HG02763 (cell line): ENCODE measurements at regions not wholly inside any gene's neighbourhood (a gene's known extent, or its start where the extent isn't known, plus 50 kb on each side); places are given as distances from the start of the nearest gene placed in this dataset.

Experiments
- ATAC-seq: cut with Tn5 transposase; IDR thresholded peaks from one replicate; pipeline ENCODE4 v1.9.1; 2021; ENCODE audit warnings: mild to moderate bottlenecking, moderate library complexity; ENCODE audit not compliant: unreplicated experiment

GRCh38 chr19:27780367-27781075 lies 1432.4 kb downstream of the UQCRFS1 start:
- no peak for ATAC-seq

DNA sequence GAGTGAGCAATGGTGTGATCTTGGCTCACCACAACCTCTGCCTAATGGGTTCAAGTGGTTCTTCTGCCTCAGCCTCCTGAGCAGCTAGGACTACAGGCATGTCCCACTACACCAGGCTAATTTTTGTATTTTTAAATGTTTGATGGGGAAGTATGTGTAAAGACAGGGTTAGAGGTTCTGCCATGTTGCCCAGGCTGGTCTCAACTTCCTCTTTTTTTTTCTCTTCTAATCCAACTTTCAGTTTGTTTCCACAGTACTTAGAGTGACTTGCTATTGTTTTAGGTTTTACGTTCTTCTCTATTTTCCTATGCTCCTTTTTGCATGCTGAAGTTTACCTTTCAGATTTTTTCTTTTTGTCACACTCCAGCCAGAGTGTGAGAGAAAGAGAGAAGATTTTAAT lies 1433.0 kb downstream of the UQCRFS1 start:
- ATAC-seq = no peak

DNA sequence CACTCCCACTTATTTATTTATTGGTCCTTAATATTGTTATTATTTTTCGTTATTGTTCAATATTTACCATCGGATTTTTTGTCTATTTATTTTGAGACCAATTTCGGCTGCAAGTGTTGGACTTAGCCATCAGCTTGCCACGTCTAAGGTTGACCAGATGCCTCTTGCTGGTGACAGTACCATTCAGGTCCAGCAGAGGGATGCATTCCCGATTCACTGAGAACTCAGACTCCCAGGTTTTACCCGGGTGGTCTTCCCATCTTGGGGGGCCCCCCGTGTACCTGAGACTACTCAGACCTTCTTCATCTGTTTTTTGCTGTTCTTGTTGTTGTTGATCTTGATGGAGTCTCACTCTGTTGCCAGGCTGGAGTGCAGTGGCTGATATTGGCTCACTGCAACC lies 1435.2 kb downstream of the UQCRFS1 start:
- ATAC-seq = no peak

- no peak for ATAC-seq
Measured at GRCh38 chr19:27777242-27777641, 1435.7 kb downstream of the UQCRFS1 start.

DNA sequence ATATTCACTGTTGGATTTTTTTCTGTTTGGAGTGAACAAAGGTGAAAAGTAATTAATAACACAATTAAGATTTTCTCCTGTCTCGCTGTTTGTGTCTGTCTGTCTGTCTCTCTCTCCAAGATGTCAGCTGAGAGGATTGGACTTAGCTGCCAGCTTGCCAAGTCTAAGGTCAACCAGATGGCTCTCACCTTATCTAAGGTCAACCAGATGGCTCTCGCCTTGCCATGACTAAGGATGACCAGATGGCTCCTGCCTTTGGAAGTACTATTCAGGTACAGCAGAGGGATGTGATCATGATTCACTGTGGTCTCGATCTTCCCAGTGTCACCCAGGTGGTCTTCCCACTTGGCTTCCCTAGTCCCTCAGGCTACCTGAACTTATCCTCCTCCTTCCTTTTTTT lies 1436.4 kb downstream of the UQCRFS1 start:
- no peak for ATAC-seq

GRCh38 chr19:27776020-27776419 lies 1436.9 kb downstream of the UQCRFS1 start:
- no peak for ATAC-seq

GRCh38 chr19:27775395-27775794 lies 1437.6 kb downstream of the UQCRFS1 start:
- no peak for ATAC-seq

- no peak for ATAC-seq
Measured at GRCh38 chr19:27774827-27775226, 1438.1 kb downstream of the UQCRFS1 start.

DNA sequence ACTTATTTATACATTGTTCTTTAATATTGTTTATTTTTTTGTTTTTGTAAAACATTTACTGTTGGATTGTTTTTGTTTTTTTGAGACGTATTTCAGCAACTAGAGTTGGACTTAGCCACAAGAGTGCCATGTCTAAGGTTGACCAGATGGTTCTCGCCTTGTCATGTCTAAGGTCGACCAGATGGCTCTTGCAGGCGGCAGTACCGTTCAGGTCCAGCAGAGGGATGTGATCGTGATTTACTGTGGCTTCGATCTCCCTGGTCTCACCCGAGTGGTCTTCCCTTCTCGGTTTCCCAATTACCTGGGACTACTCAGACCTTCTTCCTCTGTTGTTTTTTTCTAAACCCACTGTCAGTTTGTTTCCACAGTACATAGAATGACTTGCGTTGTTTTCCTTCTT lies 1438.6 kb downstream of the UQCRFS1 start:
- ATAC-seq = no peak

DNA sequence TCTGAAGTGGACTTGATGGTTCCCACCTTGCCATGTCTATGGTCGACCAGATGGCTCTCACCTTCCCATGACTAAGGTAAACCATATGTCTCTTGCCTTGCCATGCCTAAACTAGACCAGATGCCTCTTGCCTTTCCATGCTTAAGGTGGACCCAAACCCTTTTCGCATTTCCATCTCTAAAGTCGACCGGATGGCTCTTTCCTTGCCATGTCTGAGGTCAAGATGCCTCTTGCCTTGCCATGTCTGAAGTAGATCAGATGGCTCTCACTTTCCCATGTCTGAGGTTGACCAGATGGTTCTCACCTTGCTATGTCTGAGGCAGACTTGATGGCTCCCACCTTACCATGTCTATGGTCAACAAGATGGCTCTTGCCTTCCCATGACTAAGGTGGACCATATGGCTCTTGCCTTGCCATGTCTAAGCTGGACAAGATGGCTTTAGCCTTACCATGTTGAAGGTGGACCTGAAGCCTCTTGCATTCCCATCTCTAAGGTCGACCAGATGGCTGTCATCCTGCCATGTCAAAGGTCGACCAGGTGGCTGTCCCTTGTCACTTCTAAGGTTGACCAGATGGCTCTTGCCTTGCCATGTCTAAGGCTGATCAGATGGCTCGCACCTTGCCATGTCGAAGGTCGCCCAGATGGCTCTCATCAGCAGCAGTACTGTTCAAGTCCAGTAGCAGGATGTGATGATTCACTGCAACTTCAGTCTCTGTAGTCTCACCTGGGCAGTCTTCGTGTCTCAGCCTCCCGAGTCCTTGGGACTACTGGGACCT lies 1439.4 kb downstream of the UQCRFS1 start:
- no peak for ATAC-seq

GRCh38 chr19:27772059-27772458 lies 1440.9 kb downstream of the UQCRFS1 start:
- ATAC-seq = no peak

- ATAC-seq = no peak
Measured at GRCh38 chr19:27770095-27770494, 1442.9 kb downstream of the UQCRFS1 start.

GRCh38 chr19:27767234-27767633 lies 1445.7 kb downstream of the UQCRFS1 start:
- no peak for ATAC-seq

DNA sequence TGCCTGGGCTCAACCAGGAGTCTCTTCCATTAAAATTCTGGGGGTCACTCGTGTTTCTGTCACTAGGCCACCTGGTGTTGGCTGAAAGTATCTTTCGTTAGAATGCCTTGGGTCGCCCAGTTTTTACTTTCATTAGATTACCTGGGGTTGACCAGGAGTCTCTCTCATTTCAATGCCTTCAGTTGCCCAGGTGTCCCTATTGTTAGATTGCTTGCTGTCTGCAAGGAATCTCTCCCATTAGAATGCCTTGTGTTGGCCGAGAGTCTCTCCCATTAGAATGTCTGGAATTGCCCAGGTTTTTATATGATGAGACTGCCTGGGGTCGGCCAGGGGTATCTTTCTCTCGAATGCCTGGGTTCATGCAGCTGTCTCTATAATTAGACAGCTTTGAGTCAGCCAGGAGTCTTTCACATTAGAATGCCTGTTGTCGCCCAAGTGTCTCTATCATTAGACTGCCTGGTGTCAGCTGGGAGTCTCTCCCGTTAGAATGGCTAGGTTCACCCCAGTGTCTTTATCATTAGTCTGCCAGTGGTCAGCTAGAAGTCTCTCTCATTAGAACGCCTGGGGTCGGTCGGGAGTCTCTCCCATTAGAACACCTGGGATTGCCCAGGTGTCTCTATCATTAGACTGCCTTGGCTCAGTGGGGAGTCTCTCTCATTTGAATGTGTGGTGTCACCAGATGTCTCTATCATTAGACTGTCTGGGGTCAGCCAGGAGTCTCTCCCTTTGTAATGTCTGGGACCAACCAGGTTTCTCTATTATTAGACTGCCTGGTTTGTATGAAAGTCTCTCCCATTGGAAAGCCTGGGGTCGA lies 1446.8 kb downstream of the UQCRFS1 start:
- ATAC-seq = no peak

- no peak for ATAC-seq
Measured at GRCh38 chr19:27765397-27765796, 1447.6 kb downstream of the UQCRFS1 start.

GRCh38 chr19:27764186-27764804 lies 1448.7 kb downstream of the UQCRFS1 start:
- no peak for ATAC-seq

DNA sequence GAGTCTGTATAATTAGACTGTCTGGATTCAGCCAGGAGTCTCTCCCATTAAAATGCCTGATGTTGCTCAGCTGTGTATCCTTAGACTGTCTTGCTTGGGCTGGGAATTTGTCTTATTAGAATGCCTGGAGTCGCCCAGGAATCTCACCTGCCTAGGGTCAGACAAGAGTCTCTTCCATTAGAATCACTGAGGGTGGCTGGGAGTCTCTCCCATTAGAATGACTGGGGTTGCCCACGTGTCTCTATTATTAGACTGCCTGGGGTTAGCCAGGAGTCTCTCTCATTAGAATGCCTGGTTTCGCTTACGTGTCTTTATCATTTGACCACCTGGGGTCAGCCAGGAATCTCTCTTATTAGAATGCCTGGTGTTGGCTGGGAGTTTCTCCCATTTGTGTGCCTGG lies 1450.0 kb downstream of the UQCRFS1 start:
- ATAC-seq = no peak

DNA sequence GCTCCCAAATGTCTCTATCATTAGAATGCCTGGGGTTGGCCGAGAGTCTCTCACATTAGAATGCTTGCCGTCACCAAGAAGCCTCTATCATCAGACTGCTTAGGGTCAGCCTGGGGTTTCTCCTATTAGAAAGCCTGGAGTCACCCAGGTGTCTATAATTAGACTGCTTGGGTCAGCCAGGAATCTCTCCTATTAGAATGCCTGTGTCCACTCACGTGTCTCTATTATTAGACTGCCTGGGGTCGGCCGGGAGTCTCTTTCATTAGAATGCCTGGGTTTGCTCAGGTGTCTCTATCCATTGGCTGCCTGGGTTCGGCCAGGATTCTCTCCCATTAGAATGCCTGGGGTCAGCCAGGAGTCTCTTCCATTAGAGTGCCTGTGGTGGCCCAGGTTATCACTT lies 1453.1 kb downstream of the UQCRFS1 start:
- ATAC-seq = no peak

DNA sequence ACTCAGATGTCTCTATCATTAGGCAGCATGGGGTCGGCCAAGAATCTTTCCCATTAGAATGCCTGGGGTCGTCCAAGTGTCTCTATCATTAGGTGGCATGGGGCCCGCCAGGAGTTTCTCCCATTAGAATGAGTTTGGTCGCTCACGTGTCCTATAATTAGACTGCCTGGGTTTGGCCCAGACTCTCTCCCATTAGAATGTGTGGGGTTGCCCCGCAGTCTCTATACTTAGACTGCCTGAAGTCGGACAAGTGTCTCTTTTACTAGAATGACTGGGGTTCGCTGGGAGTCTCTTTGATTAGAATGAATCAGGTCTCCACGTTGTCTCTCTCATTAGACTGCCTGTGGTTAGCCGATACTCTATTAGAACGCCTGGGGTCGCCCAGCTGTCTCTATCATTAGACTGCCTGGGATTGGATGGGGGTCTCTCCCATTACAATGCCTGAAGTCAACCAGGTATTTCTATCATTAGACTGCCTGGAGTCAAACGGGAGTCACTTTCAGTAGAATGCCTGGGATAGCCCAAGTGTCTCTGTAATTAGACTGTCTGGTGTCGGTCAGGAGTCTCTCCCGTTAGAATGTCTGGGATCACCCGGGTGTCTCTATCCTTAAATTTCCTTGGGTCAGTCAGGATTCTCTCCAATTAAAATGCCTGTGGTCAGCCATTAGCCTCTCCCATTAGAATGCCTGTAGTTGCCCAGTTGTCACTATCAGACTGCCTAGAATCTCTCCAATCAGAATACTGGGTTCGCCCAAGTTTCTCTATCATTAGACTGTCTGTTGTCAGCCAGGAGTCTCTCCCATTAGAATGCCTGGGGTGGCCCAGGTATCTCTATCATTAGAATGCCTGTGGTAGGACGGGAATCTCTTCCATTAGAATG lies 1454.1 kb downstream of the UQCRFS1 start:
- no peak for ATAC-seq

DNA sequence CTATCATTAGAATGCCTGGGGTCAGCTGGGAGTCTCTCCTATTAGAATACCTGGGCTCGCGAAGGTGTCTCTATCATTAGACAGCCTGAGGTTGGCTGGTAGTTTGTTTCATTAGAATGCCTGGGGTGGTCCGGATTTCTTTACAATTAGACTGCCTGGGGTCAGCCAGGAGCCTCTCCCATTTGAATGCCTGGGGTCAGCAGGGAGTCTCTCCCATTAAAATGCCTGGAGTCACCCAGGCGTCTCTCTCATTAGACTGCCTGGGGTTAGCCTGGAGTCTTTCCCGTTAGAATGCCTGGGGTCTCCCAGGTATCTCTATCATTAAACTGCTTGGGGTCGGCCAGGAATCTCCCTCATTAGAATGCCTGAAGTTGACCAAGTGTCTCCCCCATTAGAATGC lies 1458.3 kb downstream of the UQCRFS1 start:
- ATAC-seq = no peak
